ENCODE measurements at regions not wholly inside any gene's neighbourhood (a gene's known extent, or its start where the extent isn't known, plus 50 kb on each side); places are given as distances from the start of the nearest gene placed in this dataset.
A peak's percentile ranks its signal among the peaks of the same experiment; 100 is the strongest.
"Not testable (repeated sequence)": the region's sequence is repeated elsewhere in the genome, so short reads cannot be mapped to it uniquely, and the experiment has no call there.

DNA sequence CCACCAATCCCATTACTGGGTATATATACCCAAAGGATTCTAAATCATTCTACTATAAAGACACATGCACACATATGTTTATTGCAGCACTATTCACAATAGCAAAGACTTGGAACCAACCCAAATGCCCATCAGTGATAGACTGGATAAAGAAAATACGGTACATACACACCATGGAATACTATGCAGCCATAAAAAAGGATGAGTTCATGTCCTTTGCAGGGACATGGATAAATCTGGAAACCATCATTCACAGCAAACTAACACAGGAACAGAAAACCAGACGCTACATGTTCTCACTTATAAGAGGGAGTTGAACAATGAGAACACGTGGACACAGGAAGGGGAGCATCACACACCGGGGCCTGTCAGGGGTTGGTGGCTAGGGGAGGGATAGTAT, 154.3 kb downstream of the TPBG start:
- DNase-seq, result not testable (repeated sequence)

DNA sequence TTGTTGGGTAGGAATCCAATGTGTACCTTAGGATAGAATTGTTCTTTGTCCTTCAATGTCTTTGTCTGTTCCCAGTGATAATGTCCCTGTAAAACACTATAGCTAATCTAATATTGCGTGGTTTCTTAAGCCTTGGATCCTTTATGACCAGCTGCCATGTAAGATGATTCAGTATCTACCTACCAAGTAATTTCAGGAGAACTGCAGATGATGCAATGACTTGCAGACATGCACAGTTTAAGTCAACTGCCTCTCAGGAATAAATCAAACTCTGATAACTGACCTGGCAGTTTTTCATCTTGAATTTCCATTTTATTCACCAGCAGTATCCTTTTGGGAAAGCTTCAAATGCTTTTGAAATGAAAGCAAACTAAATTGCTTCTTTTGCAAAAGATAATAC, 157.8 kb downstream of the TPBG start:
- no peak for DNase-seq

DNA sequence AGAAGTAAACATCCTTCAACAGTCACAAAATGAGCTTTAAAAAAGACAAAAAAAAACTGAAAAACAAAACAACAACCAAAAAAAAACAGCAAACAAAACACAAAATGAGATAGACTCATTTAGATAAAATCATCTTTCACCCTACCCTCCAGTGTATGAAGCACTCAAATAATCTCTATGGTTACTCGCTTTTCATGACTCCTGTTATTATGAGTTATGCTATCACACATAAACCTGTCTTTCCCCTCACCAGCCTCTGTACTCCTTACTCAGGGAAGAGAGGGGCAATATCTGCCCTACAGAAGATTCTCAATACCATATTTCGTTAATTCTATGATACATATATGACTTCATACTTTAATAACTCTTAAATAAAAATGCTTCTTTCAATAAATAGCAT, 158.2 kb downstream of the TPBG start:
- DNase-seq, result no peak

DNA sequence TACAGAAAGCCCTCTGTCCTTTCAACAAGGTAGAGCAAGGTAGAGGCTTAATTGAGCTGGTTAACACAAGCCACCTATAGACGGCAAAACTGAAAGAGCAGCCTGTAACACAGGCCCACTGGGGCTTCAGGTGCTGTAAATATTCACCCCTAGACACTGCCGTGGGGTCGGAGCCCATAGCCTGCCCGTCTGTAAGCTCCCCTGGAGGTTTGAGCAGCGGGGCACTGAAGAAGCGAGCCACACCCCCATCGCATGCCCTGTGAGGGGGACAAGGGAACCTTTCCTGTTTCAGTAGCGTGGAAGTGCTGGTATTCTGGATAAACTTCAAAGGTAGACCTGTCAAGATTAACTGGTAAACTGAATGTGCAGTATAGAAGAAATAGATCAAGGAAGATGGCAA, 160.4 kb downstream of the TPBG start:
- no peak for DNase-seq

DNA sequence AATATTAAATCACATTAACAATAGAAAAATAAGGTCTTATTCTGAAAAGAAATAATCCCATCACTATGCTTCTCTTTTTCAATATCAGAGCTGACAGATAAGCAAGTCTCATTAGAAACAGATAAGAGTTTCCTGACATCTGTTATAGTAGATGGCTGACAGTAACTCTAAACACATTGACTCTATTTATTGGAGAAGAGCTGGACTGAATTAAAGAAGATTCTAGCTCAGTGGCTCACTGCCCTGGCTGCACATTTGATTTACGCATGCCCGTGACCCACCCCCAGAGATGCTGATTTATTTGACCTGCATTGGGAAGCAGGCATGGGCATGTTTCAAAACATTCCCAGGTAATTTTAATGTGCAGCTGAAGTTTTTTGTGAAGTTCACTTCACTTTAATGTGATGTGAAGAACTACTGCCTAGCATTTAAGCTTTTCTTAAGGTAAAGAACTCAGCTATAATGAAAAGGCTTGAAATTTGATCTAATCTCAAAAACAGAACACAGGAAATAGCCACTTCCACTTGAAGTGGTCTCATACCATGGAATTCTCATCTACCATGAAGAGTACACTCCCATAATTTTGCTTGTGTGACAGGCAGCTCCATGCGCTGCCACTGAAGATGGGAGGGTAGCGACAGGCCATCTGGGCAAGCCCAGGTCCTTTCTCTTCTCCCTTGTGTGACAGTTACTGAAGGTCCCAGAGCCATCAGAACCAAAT, 162.3 kb downstream of the TPBG start:
- DNase-seq, result no peak

DNA sequence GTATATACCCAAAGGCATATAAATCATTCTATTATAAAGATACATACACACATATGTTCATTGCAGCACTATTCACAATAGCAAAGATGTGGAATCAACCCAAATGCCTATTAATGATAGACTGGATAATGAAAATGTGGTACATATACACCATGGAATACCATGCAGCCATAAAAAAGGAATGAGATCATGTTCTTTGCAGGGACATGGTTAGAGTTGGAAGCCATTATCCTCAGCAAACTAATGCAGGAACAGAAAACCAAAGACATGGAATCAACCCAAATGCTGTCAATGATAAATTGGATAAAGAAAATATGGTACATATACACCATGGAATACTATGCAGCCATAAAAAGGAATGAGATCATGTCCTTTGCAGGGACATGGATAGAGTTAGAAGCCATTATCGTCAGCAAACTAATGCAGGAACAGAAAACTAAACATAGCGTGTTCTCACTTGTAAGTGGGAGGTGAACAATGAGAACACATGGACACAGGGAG, 166.4 kb downstream of the TPBG start:
- not testable (repeated sequence) for DNase-seq

DNA sequence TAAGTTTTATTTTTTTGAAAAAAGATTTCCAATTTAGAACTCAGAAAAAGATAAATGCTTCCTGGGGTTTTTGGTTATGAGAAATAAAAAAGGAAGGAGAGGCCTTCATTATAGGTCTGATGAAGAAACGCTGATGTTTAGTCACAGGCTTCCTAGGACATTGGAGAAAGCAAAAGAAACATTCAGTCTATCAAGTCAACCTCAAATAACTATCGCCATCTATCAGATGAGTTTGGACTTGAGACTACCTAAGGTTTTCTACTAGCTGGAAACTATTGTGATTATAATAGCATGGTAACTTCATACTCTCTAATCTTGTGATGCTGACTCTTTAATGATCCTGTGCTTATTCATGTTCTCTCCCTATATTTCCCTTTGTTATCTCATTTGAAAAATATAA, 171.3 kb downstream of the TPBG start:
- DNase-seq, result no peak

DNA sequence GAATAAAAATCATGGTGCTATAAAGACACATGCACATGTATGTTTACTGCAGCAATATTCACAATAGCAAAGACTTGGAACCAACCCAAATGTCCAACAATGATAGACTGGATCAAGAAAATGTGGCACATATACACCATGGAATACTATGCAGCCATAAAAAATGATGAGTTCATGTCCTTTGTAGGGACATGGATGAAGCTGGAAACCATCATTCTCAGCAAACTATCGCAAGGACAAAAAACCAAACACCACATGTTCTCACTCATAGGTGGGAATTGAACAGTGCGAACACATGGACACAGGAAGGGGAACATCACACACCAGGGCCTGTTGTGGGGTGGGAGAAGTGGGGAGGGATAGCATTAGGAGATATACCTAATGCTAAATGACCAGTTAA, 185.9 kb downstream of the TPBG start:
- not testable (repeated sequence) for DNase-seq

DNA sequence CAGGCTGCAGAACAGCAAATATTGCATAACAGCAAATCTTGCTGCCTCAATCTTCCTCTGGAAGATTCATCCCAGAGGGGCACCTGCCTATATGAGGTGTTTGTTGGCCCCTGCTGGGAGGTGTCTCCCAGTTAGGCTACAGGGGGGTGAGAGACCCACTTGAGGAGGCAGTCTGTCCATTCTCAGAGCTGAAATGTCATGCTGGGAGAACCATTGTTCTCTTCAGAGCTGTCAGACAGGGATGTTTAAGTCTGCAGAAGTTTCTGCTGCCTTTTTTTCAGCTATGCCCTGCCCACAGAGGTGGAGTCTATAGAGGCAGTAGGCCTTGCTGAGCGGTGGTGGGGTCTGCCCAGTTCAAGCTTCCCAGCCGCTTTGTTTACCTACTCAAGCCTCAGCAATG, 187.7 kb downstream of the TPBG start:
- DNase-seq, result not testable (repeated sequence)

DNA sequence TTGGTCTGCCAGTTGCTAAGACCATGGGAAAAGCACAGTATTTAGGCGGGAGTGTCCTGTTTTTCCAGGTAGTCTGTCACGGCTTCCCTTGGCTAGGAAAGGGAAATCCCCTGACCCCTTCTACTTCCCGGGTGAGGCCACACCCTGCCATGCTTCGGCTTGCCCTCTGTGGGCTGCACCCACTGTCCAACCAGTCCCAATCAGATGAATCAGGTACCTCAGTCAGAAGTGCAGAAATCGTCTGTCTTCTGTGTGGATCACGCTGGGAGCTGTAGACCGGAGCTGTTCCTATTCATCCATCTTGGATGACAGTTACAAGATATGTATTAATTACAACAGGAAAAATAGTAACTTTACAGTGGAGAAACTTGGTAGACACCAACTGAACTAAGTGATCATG, 188.2 kb downstream of the TPBG start:
- no peak for DNase-seq

DNA sequence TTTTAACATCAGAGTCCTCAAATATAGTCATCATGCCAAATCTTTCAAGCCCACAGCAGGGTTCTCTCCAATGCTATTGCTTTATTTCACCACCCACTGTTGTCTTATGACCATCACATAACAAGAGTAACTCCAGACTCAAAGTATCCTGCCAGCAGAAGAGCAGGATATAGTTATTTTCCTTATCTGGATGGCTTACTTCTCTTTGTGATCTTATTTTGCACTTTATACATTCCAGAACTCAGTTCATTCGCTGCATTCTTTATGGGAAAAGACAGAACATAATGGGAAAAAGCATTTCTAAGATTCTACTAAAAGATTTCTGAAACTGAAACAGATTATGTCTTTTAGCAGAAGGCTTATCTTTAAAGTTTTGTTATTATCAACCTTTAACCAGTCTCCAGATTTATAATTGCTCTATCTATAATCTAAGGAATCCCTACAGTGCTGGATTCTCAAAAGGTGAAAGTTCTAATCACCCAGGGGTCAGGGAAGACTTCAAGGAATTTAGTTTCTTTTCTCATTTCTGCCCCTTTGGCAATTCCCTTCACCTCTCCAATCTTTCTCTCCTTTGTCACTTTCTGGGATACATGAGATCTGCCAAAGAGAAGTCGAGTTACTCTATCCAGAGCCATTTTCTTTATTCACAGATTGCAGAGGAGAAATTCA, 190.4 kb downstream of the TPBG start:
- DNase-seq, result no peak

DNA sequence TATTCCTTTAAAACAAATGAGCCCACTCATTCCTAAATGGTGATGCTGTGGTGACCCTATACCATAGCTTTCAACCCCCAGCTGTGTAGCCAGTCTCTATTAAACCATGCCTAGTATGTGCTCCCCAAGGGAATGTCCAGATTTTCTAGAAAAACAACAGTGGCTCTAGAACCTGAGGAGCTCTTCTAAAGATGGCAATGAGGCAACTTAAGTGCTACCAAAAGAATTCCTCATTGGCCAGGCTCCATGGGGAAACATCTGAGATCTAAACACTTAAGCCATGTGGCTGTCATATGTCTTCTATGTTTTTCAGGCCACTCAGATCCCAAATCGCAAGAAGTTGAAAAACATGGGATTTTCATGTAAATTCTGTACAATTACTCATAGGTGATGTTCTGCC, 191.0 kb downstream of the TPBG start:
- no peak for DNase-seq

DNA sequence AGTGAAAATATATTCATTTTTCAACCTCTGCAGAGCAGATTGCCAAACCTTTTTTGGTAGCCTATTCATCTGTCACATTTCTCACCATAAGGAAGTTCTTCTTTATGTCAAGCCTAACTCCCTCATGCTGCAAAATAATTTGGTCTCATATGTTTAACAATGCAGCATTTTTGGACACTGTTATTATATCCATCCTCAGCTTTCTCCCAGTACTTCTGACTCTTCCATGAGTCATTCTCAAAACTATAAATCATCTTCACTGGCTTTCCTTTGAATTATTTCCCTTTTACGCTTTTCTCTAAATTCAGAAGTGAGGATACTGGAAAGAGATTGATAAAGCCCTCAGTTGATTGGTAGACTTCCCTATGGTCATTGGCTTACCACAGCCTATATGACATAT, 192.2 kb downstream of the TPBG start:
- DNase-seq, result no peak

DNA sequence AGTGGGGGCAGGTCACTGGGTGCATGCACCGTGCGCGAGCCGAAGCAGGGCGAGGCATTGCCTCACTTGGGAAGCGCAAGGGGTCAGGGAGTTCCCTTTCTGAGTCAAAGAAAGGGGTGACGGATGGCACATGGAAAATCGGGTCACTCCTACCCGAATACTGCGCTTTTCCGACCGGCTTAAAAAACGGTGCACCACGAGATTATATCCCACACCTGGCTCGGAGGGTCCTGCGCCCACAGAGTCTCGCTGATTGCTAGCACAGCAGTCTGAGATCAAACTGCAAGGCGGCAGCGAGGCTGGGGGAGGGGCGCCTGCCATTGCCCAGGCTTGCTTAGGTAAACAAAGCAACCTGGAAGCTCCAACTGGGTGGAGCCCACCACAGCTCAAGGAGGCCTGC, 194.9 kb downstream of the TPBG start:
- DNase-seq, result not testable (repeated sequence)

DNA sequence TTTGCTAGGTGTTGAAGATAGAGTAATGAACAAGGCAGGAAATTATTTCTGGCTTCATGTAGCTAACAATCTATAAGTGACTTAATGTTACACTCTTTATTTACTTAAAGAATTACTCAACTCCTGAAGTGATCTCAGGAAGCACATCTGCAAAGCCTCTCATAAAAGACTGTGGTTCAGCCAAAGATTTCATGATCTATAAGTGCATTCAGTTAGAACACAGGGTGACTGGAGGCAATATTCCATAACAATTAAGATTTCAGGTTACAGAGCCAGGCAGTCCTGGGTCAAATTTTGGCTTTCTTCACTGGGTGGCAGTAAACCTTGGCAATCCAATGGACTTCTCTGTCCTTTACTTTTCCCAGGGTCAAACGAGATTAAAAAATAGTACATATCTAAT, 204.0 kb downstream of the TPBG start:
- no peak for DNase-seq

DNA sequence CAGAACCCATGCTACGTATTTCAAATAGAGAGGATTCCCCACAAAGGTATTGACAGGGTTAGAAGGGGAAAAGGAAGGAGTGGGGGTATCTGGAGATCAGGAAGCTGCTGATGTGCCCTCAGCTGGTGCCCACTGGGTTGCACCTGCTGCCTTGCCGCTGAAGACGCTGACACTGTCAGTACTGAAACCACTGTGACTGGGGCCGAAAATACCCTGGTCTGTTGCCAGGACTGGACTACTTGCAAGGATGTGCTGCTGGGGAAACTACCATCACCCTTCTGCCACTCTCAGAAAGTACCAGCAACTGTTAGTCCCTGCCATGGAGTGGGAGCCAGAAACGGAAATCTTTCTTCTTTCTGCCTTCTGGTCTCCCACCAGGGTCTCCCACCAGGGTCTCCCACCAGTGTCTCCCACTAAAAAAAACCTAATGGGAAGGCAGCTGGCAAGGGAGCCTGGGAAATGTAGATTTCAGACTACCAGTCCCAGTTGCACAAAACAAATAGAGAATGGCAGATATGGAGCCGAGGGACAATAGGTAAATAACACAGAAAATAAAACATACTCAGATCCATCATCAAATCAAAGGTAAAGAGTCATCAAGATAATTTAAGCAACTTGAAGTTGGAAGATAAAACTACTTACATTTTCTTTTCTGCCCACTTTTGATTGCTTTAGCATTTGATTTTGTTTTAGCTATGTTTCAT, 204.8 kb downstream of the TPBG start:
- no peak for DNase-seq

DNA sequence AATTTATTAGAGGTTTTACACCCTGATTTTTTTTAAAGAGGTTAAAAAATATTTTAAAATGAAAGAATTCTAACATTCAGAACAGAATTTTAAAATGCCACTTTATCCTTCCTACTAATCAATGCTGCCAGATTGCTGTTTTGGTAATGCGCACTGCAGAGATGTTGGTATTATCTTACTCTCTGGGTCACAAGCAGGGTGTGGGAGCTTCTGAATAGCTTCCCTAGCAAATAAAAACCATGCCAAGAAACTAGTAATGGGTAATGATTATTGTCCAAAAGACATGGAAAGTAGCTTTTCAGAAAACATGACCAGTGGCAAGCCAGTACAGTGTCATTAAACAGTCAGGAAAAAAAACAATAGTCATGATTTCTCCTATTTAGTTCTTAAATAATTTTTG, 205.4 kb downstream of the TPBG start:
- no peak for DNase-seq

DNA sequence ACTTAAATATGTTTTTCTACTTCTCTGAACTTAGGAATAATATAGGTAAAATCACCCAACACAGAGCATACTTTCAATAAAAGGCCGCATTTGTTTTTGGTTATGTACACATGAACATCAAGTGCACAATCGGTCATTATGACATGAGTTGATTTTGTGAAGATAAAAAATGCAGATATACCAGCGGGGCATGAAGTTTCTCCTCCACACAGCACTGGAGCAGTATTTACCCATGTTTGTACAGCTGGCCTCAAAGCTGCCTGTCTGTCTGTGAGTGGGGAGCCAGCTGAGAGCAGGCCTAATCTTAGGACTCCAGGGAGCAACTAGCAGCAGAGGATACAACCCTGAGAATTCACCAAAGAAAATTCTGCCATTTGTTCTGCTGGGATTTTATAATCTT, 206.5 kb downstream of the TPBG start:
- peak; percentile 80 to 82 for DNase-seq

DNA sequence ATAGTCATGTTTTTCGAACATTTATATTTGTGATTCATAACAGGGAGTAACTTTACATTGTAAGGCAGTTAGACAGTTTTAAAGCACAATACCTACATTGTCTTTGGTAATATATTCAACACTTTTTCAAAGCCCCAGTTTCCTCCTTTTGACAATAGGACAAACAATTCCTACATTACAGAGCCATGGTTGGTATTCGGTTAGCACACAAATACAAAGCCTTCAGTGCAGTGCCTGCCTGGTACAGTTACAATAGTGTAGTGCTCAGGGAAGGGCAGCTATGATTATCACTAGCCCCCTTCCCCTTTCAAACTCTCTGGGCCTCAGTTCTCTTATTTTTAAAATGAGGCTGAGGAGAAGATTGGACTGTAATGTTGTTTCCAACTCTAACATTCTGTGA, 207.8 kb downstream of the TPBG start:
- DNase-seq, result no peak

DNA sequence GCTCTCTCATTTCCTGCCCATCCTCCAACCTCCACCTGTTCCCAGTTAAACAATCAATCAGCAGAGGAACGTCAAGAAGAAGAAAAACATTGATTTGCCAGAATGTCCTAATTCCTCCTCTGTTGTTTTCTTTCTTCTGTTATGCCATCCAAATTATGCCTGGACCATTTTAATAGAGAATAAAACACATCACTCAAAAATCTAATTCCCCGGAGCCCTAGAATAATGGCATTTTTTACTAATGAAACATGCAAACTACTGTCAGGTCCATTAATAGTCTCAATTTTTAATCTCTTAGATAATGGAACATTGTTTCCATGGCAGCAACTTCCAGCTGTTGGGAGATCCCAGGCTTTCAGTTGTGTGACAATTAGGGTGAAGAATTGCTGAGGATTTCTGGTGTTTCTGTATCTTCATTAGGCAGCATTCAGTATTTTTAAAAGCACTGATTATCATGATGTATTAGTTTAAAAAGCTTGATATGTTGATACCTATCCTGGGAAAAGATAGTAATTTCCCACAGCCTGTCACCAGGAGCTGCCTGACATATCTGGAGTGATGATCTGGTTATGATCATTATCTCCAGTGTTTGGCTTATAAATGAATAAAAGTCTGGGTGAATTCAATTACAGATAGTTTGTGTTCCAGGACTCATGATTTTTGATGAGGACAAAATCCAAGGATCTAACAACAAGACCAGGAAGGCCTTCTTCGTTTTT, 209.8 kb downstream of the TPBG start:
- no peak for DNase-seq

DNA sequence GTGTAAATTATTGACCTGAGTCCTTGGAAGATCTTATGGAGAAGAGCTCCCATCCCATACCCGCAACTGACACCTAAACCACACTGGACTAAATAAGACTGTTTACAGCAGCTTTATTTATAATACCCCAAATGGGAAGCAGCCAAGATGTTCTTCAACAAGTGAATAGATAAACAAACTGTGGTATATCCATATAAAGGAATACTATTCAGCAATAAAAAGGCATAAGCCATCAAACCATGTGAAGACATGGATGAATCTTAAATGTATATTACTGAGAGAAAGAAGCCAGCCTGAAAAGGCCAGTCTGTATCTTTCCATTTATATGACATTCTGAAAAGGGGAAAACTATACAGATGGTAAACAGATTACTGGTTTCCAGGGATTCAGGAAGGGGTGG, 212.7 kb downstream of the TPBG start:
- no peak for DNase-seq

DNA sequence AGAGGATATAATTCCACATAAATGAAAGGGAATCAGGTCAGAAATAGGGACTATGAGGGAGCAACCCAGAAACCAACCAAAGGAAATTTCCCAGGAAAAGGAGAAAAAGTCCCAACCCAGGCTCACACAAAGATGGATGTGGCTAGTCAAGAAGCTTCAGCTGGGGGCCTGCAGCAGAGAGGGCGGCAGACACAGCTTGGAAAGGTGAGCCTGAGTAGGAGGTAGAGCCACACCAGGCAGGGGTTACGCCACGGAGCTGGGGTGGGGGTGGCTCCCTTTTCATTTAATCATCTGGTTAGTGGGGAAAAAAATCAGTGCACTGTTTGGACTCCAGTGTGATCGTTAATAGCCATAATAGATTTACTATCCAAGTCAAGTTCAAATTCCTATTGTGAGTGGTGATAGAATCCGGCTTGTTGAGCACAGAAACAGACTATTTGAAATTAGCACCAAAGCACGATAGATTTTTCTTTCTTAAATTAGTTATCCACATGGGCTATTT, 220.6 kb downstream of the TPBG start:
- no peak for DNase-seq

DNA sequence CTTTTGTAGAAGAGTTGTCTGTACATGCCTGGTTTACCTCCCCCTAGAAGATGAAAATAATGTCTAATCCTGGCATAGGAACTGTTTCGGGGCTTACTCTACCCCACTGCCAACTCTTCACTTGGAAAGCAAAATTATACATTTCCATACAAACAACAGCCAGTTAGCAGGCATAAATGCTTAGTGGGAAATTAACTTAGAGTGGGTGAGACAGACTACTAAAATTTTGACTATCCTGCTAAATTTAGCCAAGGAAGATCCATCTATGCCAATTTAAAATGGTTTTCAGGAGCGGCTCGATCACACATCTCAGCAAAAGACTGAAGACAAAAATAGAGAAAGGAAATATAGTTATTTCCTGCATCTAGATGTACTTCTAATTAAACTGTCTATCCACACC, 221.2 kb downstream of the TPBG start:
- no peak for DNase-seq

Measured in NCI-H1930 (cell line).